Erythroblast (primary cell): ENCODE measurements at regions not wholly inside any gene's neighbourhood (a gene's known extent, or its start where the extent isn't known, plus 50 kb on each side); places are given as distances from the start of the nearest gene placed in this dataset.

ENCODE experiments used
- GATA1 ChIP-seq: IDR thresholded peaks from 2 replicates; pipeline ENCODE4 v1.6.1; 2011; ENCODE audit warnings: low read depth, mild to moderate bottlenecking, control low read depth, low read length, moderate library complexity
- POLR2A ChIP-seq: IDR thresholded peaks from 2 replicates; pipeline ENCODE4 v1.6.1; 2011; ENCODE audit warnings: mild to moderate bottlenecking, low read length

- TF ChIP-seq POLR2A (no peak), GATA1 (no peak)
Observed at GRCh38 chr1:13890766-13891165, 190.8 kb downstream of the PRDM2 start.
